GM18519 (cell line): ENCODE measurements at regions not wholly inside any gene's neighbourhood (a gene's known extent, or its start where the extent isn't known, plus 50 kb on each side); places are given as distances from the start of the nearest gene placed in this dataset.
"Not testable (repeated sequence)": the region's sequence is repeated elsewhere in the genome, so short reads cannot be mapped to it uniquely, and the experiment has no call there.

Experiments
- ATAC-seq: cut with Tn5 transposase; IDR thresholded peaks from one replicate; pipeline ENCODE4 v1.9.1; 2021; ENCODE audit warnings: mild to moderate bottlenecking, moderate library complexity; ENCODE audit not compliant: unreplicated experiment, low FRiP score

DNA sequence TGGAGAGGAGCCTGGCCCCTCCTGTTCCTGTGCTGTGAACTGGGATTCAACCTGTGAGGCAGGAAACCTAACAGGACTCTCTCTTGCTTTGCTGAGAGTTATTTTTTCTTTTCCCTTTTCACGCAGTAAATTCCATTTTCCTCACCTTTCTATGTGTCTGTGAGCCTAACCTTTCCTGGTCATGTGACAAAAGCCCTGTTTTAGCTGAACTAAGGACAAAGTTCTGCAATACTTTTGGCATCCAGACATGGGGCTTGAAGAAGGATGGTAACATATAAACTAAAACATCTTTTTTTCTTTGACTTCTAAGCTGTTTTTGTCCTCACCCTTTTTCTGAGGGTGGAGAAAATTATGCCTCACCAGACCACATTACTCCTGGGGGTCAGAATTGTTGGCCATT is 368.5 kb downstream of the HTR1B start:
- no peak for ATAC-seq

DNA sequence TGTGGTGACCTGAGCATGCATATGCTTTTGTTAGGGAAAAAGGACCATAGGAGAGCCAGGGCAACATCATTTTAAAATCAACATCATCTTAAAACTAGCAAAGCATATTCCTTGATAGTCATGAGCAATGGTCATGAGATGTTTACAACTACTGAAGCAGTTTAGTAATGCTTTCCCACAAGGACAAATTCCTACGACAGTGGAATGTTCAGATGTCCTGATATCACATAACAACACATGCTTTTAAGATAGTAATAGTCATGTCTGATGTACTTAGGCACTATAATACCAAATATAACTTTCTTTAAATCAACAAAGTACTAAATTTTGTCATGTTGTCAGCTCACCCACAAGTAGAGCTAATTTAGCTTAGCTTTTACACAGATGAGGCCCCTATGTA is 370.3 kb downstream of the HTR1B start:
- no peak for ATAC-seq

DNA sequence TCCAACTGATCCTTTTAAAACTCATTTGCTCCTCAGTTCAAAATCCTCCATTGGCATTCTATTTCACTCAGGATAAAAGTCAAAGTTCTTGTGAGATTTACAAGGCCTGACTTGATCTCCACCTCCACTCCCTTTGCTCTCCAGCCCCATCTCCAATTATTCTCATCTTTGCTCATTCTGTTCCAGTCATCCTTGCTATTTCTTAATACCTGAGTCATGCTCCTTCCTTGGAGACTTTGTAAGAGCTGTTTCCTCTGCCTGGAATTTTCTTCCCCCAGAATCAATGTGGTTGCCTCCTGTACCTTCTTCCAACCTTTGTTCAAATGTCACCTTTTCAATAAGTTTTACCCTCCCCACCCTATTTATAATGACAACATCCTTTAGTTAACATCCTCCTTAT is 373.5 kb downstream of the HTR1B start:
- no peak for ATAC-seq

DNA sequence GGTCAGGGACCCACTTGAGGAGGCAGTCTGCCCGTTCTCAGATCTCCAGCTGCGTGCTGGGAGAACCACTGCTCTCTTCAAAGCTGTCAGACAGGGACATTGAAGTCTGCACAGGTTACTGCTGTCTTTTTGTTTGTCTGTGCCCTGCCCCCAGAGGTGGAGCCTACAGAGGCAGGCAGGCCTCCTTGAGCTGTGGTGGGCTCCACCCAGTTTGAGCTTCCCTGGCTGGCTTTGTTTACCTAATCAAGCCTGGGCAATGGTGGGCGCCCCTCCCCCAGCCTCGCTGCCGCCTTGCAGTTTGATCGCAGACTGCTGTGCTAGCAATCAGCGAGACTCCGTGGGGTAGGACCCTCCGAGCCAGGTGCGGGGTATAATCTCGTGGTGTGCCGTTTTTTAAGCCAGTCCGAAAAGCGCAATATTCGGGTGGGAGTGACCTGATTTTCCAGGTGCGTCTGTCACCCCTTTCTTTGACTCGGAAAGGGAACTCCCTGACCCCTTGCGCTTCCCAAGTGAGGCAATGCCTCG is 375.4 kb downstream of the HTR1B start:
- not testable (repeated sequence) for ATAC-seq

DNA sequence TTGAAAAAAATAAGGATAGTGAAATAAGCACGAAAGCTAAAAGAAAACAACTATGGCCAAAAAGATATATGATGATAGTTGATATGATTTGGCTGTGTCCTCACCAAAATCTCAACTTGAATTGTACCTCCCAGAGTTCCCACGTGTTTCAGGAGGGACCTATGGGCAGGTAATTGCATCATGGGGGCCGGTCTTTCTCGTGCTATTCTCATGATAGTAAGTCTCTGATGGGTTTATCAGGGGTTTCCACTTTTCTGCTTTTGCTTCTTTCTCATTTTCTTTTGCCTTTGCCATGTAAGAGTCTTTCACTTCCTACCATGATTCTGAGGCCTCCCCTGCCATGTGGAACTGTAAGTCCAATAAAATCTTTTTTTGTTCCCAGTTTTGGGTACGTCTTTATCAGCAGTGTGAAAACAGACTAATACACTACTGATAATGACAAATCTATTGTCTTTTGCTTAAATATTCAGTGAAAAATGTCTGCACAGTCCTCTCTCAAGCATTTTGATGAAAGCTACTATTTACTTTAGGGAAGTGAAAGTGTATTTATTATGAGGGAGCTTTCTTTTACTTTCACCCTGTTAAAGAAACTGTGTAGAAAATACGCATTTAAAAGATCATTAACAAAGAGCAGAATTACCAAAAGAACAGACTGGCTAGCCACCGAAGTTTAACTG is 389.1 kb downstream of the HTR1B start:
- no peak for ATAC-seq

DNA sequence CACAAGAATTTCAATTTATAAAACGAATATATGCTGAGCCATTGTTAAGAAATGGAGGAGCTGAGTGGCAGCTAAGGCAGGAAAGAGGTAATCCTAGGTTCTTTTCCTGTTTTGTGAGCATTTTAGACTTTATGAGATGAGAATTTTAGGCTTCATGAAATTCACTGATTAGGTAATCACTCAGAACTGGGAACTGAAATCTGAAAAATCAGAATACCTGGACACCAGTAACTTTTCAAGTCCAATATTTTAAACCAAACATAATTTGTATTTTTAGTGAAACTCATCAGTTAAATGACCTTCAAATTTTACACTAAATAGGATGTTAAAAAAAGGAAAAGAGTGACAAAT is 389.9 kb downstream of the HTR1B start:
- no peak for ATAC-seq

DNA sequence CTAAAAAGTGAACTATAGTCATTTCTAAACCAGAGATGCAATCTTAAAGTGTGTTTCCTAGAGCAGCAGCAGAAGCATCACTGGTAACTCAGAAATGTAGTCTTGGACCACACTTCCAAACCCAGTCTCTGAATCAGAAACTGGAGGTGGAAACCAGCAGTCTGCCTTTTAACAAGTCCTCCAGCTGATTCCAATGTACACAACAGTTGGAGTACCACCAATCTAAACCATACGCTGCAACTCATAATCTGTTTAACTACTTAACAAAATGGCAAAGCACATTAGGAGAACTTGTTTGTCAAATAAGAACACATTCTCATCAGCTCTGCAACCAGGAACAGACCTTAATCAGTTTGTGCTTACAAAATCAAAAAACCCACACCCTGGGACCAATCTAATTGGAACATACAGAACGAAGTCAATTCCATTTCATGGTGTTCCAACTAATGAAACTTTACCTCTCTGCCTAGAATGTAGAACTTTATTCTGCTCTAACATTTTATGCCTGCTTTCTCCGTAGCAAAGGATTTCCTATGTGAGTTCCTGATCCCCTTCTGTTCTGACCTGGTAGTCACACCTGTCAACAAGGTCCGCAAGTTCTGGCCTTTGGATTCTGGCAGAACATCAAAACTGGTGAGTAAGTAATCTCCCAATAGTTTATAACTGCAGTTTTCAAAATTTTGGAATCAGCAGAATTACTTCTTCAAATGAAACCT is 390.4 kb downstream of the HTR1B start:
- ATAC-seq, result no peak

DNA sequence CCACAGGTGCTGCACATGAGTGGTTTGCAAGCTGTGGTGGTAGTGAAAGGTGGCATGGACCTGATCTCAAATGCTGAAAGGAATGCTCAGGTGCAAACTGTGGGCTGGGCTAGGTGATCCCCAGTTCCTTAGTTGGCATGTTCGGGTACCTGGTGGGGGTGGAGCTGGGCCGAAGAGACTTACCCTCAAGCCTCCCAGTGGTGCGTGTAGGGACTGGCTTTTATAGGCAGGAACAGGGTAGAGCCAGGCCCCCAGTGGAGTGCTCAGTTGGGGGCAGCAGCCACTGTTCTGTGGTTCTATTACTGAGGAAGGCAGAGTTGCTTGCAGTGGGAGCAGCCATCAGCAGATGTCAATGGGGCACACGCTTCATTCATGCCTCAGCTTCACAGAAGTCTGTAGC is 399.8 kb downstream of the HTR1B start:
- no peak for ATAC-seq

DNA sequence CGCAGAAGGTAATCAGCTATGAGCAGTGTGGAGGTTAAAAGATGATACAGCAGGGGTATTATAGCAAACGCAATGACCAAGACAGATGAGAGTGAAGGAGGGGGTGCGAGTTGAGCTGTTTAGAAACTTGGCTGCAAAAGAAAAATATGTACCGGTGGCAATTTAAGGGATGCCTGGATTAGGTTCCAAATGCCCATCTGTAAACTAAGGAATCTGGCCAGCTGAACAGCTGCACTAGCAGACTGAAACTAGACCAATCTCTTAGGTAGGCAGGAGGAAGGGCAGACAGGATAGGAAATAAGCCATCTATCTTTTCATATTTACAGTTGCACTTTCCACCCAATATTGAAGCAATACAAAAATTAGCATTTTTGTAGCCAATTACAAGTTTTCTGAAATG is 407.6 kb downstream of the HTR1B start:
- no peak for ATAC-seq

DNA sequence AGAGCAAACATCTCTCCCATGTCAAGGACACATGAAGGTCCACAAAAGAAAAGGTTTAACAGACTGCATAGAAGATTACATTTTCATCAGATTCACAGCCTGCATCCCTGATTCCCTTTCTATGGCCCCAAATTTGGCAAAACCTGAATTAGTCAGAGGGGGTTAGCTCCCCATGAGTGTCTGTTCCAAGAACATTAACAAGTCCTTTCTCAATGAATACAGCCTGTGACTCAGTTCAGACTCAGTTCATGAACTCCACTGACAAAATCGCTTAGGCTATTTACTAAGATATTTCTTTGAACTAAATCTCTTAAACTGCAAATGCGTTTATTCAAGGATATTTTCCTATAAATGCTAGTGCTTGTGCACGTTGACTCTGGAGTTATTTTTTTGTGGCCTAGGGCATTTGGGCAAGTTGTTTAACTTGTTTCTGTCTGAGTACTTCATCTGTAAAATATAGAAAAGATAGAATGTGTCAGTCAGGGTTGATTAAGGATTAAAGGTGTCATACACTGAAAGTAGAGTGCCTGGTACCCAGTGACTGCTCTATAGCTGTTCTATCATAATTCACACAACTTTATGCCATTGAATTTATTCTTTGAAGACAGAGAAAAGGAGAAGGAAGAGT is 422.6 kb downstream of the HTR1B start:
- ATAC-seq, result no peak

DNA sequence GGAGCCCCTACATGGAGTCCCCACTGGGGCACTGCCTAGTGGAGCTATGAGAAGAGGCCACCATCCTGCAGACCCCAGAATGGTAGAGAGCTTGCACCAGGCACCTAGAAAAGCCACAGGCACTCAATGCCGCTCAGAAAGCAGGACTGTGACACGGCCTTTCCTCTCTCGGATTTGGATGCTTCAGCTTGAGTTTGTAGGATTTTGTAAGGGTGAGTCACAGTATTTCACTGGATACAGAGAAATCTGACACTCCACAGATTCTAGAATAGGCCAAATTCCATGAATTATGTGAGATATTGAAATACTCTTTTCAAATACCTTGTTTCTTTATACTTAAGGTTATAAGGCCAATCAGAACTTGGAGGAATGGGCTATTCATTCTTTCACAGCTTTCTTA is 424.5 kb downstream of the HTR1B start:
- ATAC-seq, result no peak

DNA sequence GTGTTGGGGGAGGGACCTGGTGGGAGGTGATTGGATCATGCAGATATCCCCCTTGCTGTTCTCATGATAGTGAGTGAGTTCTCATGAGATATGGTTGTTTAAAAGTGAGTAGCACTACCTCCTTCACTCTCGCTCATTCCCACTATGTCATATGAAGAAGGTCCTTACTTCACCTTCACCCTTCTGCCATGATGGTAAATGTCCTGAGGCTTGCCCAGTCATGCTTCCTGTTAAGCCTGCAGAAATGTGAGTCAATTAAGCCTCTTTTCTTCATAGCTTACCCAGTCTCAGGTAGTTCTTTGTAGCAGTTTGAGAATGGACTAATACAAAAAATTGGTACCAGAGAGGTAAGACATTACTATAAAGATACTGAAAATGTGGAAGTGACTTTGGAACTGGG is 425.9 kb downstream of the HTR1B start:
- no peak for ATAC-seq

DNA sequence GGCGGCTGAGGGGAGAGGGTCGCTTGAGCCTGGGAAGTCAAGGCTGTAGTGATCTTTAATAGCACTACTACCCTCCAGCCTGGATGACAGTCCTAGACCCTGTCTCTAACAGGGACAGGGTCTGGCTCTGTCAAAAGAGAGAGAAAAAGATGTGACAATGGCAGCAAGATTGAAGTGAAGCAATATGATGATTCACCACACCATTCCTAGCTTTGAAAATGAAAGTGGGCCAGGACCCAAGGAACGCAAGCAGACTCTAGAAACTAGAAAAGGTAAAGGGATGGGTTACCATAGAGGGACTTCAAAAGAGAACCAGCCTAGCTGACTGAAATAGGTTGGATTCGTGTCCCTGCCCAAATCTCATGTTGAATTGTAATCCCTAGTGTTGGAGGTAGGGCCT is 426.9 kb downstream of the HTR1B start:
- ATAC-seq, result no peak

DNA sequence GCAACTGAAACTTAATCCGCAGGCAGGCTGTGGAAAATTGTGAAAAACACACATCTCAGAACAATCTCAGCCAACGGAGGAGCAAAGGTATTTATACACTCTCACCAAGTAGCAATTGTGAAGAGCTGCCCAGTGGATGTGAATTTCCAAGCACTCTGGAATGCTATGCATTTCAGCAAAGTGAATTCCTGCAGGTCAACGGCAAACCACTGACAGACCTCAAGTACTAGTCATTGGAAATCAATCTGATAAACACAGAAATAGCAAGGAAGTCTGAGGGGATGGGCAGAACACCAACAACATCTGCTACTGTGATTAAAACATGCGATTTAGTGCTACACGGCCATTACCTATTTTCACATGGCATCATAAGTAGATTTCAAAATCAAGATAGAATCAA is 429.1 kb downstream of the HTR1B start:
- ATAC-seq, result no peak

DNA sequence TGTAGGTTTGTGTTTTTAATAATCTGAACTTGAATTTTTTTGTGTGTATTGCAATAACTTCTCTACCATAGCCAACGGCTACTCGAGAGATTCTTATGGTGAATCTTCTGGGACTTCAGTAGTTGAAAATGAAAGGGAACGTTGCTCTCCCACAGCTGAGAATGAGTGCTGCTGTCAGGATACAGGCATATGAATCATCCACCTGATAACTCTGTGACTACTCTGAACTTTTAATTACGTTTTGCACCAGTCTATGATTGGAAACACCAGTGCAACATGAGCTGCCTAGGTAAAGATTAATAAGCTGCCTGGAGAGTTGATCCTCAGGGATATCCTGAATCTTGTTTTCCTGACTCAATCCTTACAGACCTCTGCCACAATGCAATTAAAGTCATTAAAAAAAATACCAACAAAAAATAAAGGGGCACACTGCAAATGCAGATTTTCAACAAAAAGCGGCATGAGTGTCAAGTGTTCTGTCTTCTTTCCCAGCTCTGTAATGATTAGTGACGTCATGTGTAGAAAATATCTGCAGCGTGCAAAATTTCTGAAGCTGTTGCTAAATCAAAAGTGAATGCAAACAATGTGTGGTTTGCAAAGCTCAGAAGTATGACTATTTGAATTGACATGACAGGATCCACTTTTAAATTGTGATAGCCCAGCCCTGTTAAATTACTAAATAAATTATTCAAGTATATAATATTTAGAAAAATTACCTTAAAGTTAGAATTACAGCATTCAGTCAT is 432.2 kb downstream of the HTR1B start:
- no peak for ATAC-seq

DNA sequence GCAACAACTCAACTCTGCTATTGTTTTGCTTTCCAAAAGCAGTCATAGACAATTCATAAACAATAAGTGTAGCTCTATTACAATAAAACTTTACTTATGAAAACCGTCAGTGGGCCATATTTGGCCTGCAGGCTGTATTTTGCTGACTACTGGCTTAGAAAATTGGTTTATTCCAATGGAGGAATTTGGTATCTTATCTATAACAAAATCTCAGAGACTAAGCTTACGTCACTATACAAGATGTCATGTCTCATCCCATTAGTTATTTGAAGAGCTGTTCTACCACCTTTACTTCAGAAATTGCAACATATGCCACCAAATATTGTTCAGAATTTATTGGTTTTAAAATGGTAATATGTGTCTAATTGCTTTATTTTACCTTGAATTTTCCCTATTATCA is 436.9 kb downstream of the HTR1B start:
- no peak for ATAC-seq

DNA sequence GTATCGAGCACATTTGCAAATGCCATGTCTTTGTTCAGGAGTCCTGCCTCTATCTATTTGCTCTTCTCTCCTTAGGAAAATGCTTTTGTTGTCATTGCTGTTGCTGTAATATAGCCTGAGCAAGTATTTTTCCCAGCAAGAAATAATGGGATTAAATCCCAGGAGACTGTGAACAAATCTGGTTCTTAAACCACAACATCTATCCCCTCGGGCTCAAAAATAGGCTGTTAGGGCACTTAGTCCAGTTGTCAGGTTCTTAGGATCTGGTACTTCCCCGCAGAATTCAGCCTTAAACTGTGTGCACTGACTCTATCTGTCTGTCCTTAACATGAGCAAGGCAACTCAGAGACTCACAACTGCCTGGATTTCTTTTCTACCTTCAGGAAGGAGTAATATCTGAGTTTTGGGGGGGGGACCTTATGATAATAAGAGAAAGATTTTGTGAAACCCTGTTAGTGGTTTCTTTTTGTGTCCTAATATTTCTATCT is 437.5 kb downstream of the HTR1B start:
- ATAC-seq, result no peak

DNA sequence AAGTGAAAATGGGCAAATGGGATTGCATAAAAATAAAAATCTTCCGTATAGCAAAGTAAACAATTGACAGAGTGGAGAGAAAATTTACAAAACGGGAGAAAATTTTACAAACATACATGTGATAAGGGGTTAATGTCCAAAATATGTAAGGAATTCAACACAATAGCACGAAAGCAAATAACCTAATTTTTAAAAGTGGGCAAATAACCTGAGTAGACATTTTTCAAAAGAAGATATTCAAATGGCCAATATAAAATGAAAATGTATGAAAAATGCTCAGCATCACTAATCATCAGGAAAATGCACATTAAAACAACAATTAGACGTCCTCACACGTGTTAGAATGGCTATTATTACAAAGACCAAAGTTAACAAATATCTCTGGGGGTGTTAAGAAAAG is 441.5 kb downstream of the HTR1B start:
- no peak for ATAC-seq

DNA sequence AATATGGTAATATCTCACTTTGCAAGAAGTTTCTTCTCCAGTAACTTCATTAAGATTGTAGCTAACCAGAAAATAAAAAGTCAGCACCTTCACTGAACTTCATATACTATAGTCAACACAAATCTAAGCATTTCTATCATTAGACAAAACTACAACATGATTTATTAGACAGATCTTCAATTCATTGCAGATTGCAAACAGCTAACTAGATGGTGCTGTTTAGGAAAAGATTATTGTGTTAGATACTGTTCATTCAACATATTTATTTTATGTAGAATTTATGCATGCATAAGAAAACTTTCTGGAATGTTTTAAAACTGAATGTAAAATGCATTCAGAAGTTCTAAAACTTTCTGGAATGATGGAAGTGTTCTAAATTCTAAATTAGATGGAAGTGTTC is 442.1 kb downstream of the HTR1B start:
- no peak for ATAC-seq

DNA sequence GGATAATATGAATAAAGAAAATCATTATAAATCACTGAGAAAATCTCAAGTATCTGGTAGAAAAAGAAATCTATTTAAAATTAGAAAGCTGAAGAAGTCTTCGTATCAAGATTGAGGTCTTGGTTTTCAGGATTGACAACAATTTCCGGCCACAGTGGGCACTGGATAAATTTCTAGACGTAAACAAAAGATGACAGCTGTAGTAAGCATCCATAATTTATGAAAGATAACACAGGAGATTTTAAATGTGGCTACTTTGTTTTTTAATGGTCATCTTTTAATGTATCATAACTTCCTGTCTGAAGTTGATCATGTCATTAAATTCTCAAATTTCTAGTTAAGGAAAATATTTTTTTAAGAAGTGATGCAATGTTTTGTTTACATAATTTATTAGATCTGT is 444.2 kb downstream of the HTR1B start:
- ATAC-seq, result no peak

DNA sequence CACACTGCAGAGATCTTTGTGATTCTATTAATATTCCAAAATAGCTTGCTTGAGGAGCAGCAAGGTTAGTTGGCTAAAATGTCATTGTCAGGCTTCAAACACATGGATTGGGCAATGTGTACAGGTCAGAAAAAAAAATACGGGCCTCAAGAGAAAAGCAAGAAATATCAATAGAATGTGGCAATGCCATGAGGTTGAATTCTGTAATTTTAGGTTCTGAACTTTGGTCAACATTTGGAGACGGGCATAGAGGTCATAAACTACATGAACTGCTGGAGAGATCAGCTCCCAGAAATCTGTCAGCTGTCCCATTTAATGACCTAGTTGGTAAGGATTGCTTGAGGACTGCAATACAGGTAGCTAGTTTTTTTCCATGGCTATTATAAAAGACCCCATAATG is 445.8 kb downstream of the HTR1B start:
- ATAC-seq, result no peak
